HG02981 (cell line): ENCODE measurements at regions not wholly inside any gene's neighbourhood (a gene's known extent, or its start where the extent isn't known, plus 50 kb on each side); places are given as distances from the start of the nearest gene placed in this dataset.
"Not testable (repeated sequence)": the region's sequence is repeated elsewhere in the genome, so short reads cannot be mapped to it uniquely, and the experiment has no call there.

Experiments used
- ATAC-seq: cut with Tn5 transposase; IDR thresholded peaks from one replicate; pipeline ENCODE4 v1.9.1; 2021; ENCODE audit warnings: mild to moderate bottlenecking, moderate library complexity; ENCODE audit not compliant: unreplicated experiment

- no peak for ATAC-seq
Measured at GRCh38 chr10:4246881-4247358, 461.9 kb upstream of the KLF6 start.

- ATAC-seq: no peak
Measured at GRCh38 chr10:4243651-4244050, 458.6 kb upstream of the KLF6 start.

- ATAC-seq: no peak
Measured at GRCh38 chr10:4243169-4243568, 458.2 kb upstream of the KLF6 start.

- no peak for ATAC-seq
Measured at GRCh38 chr10:4242561-4243035, 457.6 kb upstream of the KLF6 start.

- ATAC-seq: no peak
Measured at GRCh38 chr10:4241724-4242345, 456.8 kb upstream of the KLF6 start.

- ATAC-seq: no peak
Measured at GRCh38 chr10:4240608-4241197, 455.7 kb upstream of the KLF6 start.

- no peak for ATAC-seq
Measured at GRCh38 chr10:4239186-4239585, 454.2 kb upstream of the KLF6 start.

GRCh38 chr10:4236905-4237304 is 451.9 kb upstream of the KLF6 start:
- not testable (repeated sequence) for ATAC-seq

- ATAC-seq: no peak
Measured at GRCh38 chr10:4234661-4235060, 449.7 kb upstream of the KLF6 start.

- ATAC-seq: no peak
Measured at GRCh38 chr10:4231439-4231838, 446.4 kb upstream of the KLF6 start.

GRCh38 chr10:4230036-4230435 is 445.0 kb upstream of the KLF6 start:
- ATAC-seq: no peak

- ATAC-seq: no peak
Measured at GRCh38 chr10:4229106-4229505, 444.1 kb upstream of the KLF6 start.

- ATAC-seq: no peak
Measured at GRCh38 chr10:4227586-4227985, 442.6 kb upstream of the KLF6 start.

- no peak for ATAC-seq
Measured at GRCh38 chr10:4226941-4227540, 442.0 kb upstream of the KLF6 start.

GRCh38 chr10:4224178-4224577 is 439.2 kb upstream of the KLF6 start:
- ATAC-seq: no peak

- ATAC-seq: not testable (repeated sequence)
Measured at GRCh38 chr10:4221310-4221709, 436.3 kb upstream of the KLF6 start.

GRCh38 chr10:4219901-4220300 is 434.9 kb upstream of the KLF6 start:
- no peak for ATAC-seq

- no peak for ATAC-seq
Measured at GRCh38 chr10:4217653-4218052, 432.6 kb upstream of the KLF6 start.

GRCh38 chr10:4217187-4217586 is 432.2 kb upstream of the KLF6 start:
- no peak for ATAC-seq

- no peak for ATAC-seq
Measured at GRCh38 chr10:4216726-4217125, 431.7 kb upstream of the KLF6 start.

GRCh38 chr10:4215963-4216575 is 431.1 kb upstream of the KLF6 start:
- ATAC-seq: no peak

GRCh38 chr10:4215485-4215884 is 430.5 kb upstream of the KLF6 start:
- no peak for ATAC-seq
